NT2/D1 (cell line): ENCODE measurements at regions not wholly inside any gene's neighbourhood (a gene's known extent, or its start where the extent isn't known, plus 50 kb on each side); places are given as distances from the start of the nearest gene placed in this dataset.

Experiments used
- SUZ12 ChIP-seq: IDR thresholded peaks from 2 replicates; pipeline ENCODE4 v1.6.1; 2011; ENCODE audit not compliant: insufficient read length, insufficient read depth; ENCODE audit errors: extremely low read depth
- ZNF274 ChIP-seq: IDR thresholded peaks from 2 replicates; pipeline ENCODE4 v1.6.1; 2011; ENCODE audit warnings: mild to moderate bottlenecking, low read depth, low read length

DNA sequence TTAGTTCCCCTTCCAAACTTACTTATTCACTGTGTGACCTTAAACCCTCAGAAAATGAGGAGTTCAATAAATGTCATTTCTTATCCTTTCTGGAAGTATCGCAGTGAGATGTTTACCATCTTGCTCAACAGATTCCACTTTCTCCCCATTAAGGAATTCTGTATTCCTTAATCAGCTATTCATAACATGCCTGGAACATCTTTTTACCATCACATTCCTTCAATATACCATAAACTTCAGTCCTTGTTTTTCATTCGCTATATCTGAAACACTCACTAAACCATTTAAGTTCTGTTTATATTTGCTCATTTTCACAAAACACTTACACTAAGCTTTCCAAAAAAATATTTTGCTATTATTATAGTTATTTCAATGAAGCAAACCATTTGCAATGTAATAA is 1158.6 kb downstream of the CDH12 start:
- no peak for TF ChIP-seq ZNF274
- no peak for TF ChIP-seq SUZ12
